ENCODE measurements at regions not wholly inside any gene's neighbourhood (a gene's known extent, or its start where the extent isn't known, plus 50 kb on each side); places are given as distances from the start of the nearest gene placed in this dataset.

DNA sequence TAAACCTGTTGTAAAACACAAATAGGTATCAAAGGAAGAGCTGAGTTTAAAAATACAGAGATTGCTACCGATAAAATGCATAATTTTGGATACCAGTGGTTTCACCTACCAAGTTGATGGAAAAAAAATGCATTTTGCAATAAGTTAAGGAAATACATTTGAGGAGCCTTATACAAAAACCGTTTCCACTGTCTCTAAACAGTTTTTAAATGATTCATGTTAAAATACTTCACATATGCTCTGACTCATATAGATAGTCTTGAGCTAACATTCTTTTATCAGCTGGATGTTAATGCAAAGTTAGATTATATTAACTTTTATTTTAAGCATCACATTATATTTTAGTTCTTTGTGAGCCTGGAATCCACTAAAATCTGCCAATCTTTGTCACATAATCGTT lies 50.6 kb upstream of the ANKRD17 start:
- TF ChIP-seq, protein P1, sequence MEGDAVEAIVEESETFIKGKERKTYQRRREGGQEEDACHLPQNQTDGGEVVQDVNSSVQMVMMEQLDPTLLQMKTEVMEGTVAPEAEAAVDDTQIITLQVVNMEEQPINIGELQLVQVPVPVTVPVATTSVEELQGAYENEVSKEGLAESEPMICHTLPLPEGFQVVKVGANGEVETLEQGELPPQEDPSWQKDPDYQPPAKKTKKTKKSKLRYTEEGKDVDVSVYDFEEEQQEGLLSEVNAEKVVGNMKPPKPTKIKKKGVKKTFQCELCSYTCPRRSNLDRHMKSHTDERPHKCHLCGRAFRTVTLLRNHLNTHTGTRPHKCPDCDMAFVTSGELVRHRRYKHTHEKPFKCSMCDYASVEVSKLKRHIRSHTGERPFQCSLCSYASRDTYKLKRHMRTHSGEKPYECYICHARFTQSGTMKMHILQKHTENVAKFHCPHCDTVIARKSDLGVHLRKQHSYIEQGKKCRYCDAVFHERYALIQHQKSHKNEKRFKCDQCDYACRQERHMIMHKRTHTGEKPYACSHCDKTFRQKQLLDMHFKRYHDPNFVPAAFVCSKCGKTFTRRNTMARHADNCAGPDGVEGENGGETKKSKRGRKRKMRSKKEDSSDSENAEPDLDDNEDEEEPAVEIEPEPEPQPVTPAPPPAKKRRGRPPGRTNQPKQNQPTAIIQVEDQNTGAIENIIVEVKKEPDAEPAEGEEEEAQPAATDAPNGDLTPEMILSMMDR (IDR thresholded peaks at IDR 0.05; ENCODE audit: insufficient read depth, low read depth, low read length, missing control alignments), result no peak
- DNase-seq (ENCODE audit: low read depth), result peak; percentile 41
- no peak overlapping the region for H3K4me3 ChIP-seq (ENCODE audit: low read length)

Measured in epithelial cell of esophagus (primary cell).